Omental fat pad (tissue), 3 donors: ENCODE measurements at regions not wholly inside any gene's neighbourhood (a gene's known extent, or its start where the extent isn't known, plus 50 kb on each side); places are given as distances from the start of the nearest gene placed in this dataset.

Experiments used
- ATAC-seq: fragments of 150-250 bp; one replicate; pipeline ENCODE4 v1.9.1; 2016; ENCODE audit warnings: mild to moderate bottlenecking, moderate library complexity; ENCODE audit not compliant: low FRiP score
- DNase-seq: peaks from one replicate; pipeline ENCODE4 v3.0.0-alpha.2; 2019; ENCODE audit warnings: low spot score
- TF ChIP-seq, protein P1 (sequence below), 3 donors: fragments of 450-650 bp; IDR thresholded peaks; one replicate each; pipeline ENCODE4 v1.5.1; 2016 to 2017; ENCODE audit warnings: antibody characterized with exemption in 3 of 3, mild to moderate bottlenecking in 3 of 3, moderate library complexity in 2 of 3

DNA sequence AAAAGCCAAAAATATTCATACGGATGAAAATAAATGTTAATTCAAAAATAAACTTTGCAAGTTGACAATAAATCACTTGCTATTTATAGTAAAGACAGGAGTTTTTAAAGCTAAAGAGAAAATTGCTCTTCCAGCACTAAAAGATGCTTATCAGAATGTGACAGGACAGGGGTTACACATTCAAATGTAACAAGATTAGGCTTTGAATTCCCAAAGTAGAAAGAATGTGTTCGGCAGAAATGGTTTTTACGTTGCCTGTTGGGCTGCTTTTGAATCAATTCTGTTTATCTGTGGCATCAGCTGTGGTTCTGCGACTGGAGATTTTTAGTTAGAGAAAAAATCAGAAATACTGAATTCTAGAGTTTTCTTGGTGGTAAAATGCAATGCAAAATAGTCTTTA, 669.4 kb downstream of the CPS1 start:
- DNase-seq (no peak), ATAC-seq (no peak)
- TF ChIP-seq, protein P1, sequence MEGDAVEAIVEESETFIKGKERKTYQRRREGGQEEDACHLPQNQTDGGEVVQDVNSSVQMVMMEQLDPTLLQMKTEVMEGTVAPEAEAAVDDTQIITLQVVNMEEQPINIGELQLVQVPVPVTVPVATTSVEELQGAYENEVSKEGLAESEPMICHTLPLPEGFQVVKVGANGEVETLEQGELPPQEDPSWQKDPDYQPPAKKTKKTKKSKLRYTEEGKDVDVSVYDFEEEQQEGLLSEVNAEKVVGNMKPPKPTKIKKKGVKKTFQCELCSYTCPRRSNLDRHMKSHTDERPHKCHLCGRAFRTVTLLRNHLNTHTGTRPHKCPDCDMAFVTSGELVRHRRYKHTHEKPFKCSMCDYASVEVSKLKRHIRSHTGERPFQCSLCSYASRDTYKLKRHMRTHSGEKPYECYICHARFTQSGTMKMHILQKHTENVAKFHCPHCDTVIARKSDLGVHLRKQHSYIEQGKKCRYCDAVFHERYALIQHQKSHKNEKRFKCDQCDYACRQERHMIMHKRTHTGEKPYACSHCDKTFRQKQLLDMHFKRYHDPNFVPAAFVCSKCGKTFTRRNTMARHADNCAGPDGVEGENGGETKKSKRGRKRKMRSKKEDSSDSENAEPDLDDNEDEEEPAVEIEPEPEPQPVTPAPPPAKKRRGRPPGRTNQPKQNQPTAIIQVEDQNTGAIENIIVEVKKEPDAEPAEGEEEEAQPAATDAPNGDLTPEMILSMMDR (IDR thresholded peaks at IDR 0.05): no peak

DNA sequence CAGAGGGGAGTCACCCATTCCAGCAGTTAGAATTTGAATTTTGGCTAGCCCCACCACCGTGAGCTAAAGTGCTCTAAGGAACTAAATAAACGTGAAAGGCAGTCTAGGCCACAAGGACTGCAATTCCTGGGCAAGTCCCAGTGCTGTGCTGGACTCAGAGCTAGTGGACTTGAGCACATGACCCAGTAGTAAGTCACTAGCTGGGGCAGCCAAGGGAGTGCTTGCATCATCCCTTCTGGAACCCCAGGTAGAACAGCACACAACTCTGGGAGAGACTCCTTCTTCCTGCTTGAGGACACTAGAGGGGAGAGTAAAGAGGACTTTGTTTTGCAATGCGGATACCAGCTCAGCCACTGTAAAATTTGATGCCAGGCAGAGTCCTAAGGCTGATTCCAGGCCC, 672.2 kb downstream of the CPS1 start:
- DNase-seq: no peak
- ATAC-seq: no peak
- TF ChIP-seq, protein P1 (IDR thresholded peaks at IDR 0.05): no peak

DNA sequence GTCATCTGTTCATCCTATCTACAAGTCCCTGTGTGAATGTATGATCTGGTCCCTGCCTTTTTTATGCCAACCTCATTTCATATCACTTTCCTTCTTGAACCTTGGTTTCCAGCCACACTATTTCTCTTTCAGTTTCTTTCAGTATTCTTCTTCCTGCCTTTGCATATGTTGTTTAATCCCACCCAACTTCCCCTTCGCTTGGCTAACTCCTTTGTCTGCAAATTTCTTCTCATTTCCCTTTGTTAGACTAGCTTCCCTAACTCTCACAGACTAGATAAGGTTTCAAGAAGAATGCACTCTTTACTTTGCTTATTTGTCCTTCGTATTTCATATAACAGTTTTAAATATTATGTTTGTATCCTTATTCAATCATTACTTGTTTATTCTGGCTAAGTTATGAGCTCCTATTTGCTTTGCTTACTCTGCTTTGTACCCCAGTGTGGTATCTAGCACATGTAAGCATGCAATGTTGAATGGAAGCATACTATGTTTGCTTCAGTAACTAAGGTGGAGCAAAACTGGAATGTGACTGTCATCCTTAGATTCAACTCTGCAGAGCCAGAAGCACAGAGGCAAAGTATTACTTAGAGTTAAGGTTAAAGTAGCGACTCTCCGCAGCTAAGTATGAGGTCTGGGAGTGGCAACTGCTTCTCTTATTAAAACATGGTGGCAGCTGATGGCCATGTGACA, 681.3 kb downstream of the CPS1 start:
- ATAC-seq (no peak), DNase-seq (no peak)
- TF ChIP-seq, protein P1 (IDR thresholded peaks at IDR 0.05): no peak

DNA sequence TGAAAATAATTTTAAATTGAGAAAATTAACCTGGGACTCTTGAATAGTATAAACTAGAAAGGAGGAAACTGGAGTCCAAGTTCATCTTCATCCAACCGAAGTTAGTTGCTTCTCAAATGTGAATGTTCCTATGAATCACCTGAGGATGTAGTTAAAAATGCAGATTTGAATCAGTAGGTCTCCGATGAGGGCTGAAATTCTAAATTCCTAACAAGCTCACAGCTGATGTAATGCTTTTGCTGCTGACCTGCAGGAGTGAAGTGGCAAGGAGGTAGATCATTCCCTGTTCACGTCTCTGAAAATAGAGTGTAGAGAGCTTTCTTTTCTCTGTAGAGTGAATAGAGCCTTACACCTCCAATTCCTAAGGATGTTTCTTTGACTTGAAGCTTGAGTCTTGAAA, 685.5 kb downstream of the CPS1 start:
- ATAC-seq: no peak
- DNase-seq: no peak

DNA sequence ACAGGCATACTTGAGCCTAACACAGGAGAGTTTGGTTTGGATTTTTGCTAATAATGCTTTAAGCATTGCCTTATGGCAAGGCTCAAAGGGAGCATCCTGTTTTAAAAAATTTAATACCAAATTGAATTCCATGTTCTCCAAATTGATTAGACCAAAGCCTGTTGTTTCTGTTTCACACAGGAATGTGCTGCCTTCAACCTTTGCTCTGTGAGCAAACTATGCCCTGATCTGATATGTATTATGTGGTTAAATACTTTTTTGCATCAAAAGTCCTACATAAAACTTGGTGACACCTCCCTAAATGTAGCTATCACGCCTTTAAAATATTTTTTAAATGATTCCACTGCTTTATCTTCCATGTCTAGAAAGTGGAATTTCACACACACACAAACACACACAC, 691.4 kb downstream of the CPS1 start:
- ATAC-seq: no peak
- no peak for DNase-seq
- TF ChIP-seq, protein P1 (IDR thresholded peaks at IDR 0.05): no peak

More for the DNA sequence above, 685.5 kb downstream of the CPS1 start:
- TF ChIP-seq, protein P1 (IDR thresholded peaks at IDR 0.05): no peak

DNA sequence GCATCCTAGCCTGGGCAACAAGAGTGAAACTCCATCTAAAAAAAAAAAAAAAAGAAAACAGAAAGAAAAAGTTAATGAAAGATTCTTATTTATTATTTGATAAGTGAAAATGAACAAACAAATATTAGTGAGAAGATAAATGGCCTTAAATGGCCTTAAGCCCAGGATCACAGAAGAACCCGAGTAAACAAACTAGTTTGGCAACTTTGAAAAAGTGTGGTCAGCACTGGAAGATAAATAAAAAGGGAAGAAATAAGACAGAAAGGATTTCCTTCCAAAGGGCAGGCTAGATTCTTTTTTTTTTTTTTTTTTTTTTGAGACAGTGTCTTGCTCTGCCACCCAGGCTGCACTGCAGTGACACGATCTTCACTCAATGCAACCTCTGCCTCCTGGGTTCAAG, 692.4 kb downstream of the CPS1 start:
- DNase-seq: no peak
- TF ChIP-seq, protein P1 (IDR thresholded peaks at IDR 0.05): no peak
- no peak for ATAC-seq

DNA sequence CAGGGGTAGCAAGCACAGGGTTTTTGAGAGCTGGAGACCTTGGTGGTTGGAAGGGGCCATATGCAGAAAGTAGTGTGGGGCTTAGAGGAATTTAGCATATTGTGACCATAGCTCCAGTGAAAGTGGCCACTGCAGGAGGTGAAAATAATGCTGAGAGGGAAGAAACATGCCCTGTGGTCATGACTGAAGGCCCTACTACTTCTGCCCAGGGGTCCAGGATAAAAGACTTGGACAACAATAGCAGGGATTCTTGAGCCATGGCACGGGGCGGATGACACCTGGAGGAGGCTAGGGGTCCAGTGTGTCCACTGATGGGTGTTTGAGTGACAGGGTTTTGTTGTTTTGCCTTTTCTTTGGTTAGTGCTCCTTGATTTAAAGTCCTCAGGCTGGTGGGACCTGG, 694.6 kb downstream of the CPS1 start:
- ATAC-seq (no peak), DNase-seq (no peak)
- TF ChIP-seq, protein P1 (IDR thresholded peaks at IDR 0.05): no peak
